Endothelial cell of umbilical vein (primary cell): ENCODE measurements at regions not wholly inside any gene's neighbourhood (a gene's known extent, or its start where the extent isn't known, plus 50 kb on each side); places are given as distances from the start of the nearest gene placed in this dataset.

ENCODE experiments used
- CTCF ChIP-seq, 2 donors: IDR thresholded peaks; 1 replicate in 1 of 2; 2 replicates in 1 of 2; pipeline ENCODE4 v1.5.1; 2011; ENCODE audit warnings: low read length in 2 of 2, mild to moderate bottlenecking in 2 of 2, moderate library complexity in 2 of 2, control low read depth in 1 of 2, inconsistent platforms in 1 of 2, low read depth in 1 of 2; ENCODE audit not compliant: insufficient read depth in 1 of 2; ENCODE audit errors: extremely low read depth in 1 of 2
- EZH2 ChIP-seq: IDR thresholded peaks from 2 replicates; pipeline ENCODE4 v1.6.1; 2012; ENCODE audit warnings: borderline replicate concordance, low read depth, mild to moderate bottlenecking, moderate library complexity, low read length, inconsistent platforms; ENCODE audit not compliant: severe bottlenecking
- JUN ChIP-seq: IDR thresholded peaks from 2 replicates; pipeline ENCODE4 v1.6.1; 2011; ENCODE audit warnings: borderline replicate concordance, low read depth; ENCODE audit not compliant: insufficient read length, insufficient read depth
- MAX ChIP-seq: IDR thresholded peaks from 2 replicates; pipeline ENCODE4 v1.6.1; 2011; ENCODE audit not compliant: insufficient read depth, insufficient read length
- POLR2A ChIP-seq: IDR thresholded peaks from 2 replicates; pipeline ENCODE4 v1.6.1; 2012; ENCODE audit warnings: low read depth, mild to moderate bottlenecking, control low read depth, low read length

- TF ChIP-seq MAX (no peak), CTCF (IDR thresholded peaks at IDR 0.05; ENCODE audit: extremely low read depth in 1 of 2, insufficient read depth in 1 of 2, low read depth in 1 of 2, low read length in 2 of 2) (no peak), EZH2 (no peak), POLR2A (no peak), JUN (no peak)
Observed at GRCh38 chr15:85312929-85313331, 67.5 kb upstream of the AKAP13 start.
